Type B pancreatic cell (in vitro differentiated cells): ENCODE measurements at regions not wholly inside any gene's neighbourhood (a gene's known extent, or its start where the extent isn't known, plus 50 kb on each side); places are given as distances from the start of the nearest gene placed in this dataset.

Source experiments
- DNase-seq: peaks from one replicate; pipeline ENCODE4 v3.0.0; 2021; ENCODE audit warnings: mixed read lengths; ENCODE audit not compliant: unreplicated experiment; ENCODE audit errors: extremely low spot score
- H3K27ac Mint-ChIP-seq: 2 replicates; pipeline ENCODE4 v1.8.0; 2021; ENCODE audit warnings: mild to moderate bottlenecking, mixed read lengths
- H3K27me3 Mint-ChIP-seq: 2 replicates; pipeline ENCODE4 v1.8.0; 2021; ENCODE audit warnings: mixed read lengths
- H3K36me3 Mint-ChIP-seq: 2 replicates; pipeline ENCODE4 v1.8.0; 2021; ENCODE audit warnings: mixed read lengths
- H3K4me1 Mint-ChIP-seq: one replicate; pipeline ENCODE4 v1.8.0; 2021; ENCODE audit warnings: mixed read lengths; ENCODE audit not compliant: unreplicated experiment
- H3K4me3 Mint-ChIP-seq: 2 replicates; pipeline ENCODE4 v1.8.0; 2021; ENCODE audit warnings: mild to moderate bottlenecking, mixed read lengths
- H3K9me3 Mint-ChIP-seq: 2 replicates; pipeline ENCODE4 v1.8.0; 2021; ENCODE audit warnings: mixed read lengths
- CTCF ChIP-seq: fragments of 200-600 bp; sonication (generic); conservative IDR thresholded peaks from 2 replicates; pipeline ENCODE4 v1.5.0; 2021; ENCODE audit warnings: antibody characterized with exemption, mild to moderate bottlenecking

- no peak for TF ChIP-seq CTCF
- Mint-ChIP-seq H3K27me3 (peaks cover 6% of the 10 kb centered on the region), H3K27ac (no peak overlapping the region), H3K4me3 (no peak overlapping the region), H3K9me3 (peaks cover 25% of the 10 kb centered on the region), H3K4me1 (no peaks in the 10 kb centered on the region), H3K36me3 (no peaks in the 10 kb centered on the region)
- DNase-seq, result no peak
These were observed 456.7 kb downstream of the TLE4 start for GRCh38 chr9:80028501-80028900.

- no peak overlapping the region for H3K4me3 Mint-ChIP-seq
These were observed 454.2 kb downstream of the TLE4 start for GRCh38 chr9:80025796-80026520.

GRCh38 chr9:80025131-80025530, 453.4 kb downstream of the TLE4 start:
- Mint-ChIP-seq H3K4me3 (no peak overlapping the region), H3K9me3 (peaks cover 19% of the 10 kb centered on the region), H3K27me3 (no peaks in the 10 kb centered on the region), H3K27ac (no peak overlapping the region), H3K4me1 (no peaks in the 10 kb centered on the region), H3K36me3 (no peaks in the 10 kb centered on the region)
- TF ChIP-seq CTCF, result no peak
- no peak for DNase-seq

More at GRCh38 chr9:80025796-80026520, 454.2 kb downstream of the TLE4 start:
- Mint-ChIP-seq H3K27me3 (no peaks in the 10 kb centered on the region), H3K36me3 (no peaks in the 10 kb centered on the region), H3K4me1 (no peaks in the 10 kb centered on the region), H3K27ac (no peak overlapping the region), H3K9me3 (peaks cover 19% of the 10 kb centered on the region)
- TF ChIP-seq CTCF, result no peak
- no peak for DNase-seq

GRCh38 chr9:80020530-80020929, 448.8 kb downstream of the TLE4 start:
- Mint-ChIP-seq H3K4me1 (no peaks in the 10 kb centered on the region), H3K9me3 (peaks cover 10% of the 10 kb centered on the region), H3K27me3 (no peaks in the 10 kb centered on the region), H3K4me3 (no peak overlapping the region), H3K27ac (no peak overlapping the region), H3K36me3 (no peaks in the 10 kb centered on the region)
- no peak for DNase-seq
- no peak for TF ChIP-seq CTCF

GRCh38 chr9:80020056-80020455, 448.3 kb downstream of the TLE4 start:
- DNase-seq, result no peak
- Mint-ChIP-seq H3K27me3 (no peaks in the 10 kb centered on the region), H3K4me1 (no peaks in the 10 kb centered on the region), H3K9me3 (peaks cover 5% of the 10 kb centered on the region), H3K27ac (no peak overlapping the region), H3K36me3 (no peaks in the 10 kb centered on the region), H3K4me3 (no peak overlapping the region)
- no peak for TF ChIP-seq CTCF
